ENCODE measurements at regions not wholly inside any gene's neighbourhood (a gene's known extent, or its start where the extent isn't known, plus 50 kb on each side); places are given as distances from the start of the nearest gene placed in this dataset.

- H3K27me3 ChIP-seq (ENCODE audit: insufficient read depth, insufficient read length): no peaks in the 10 kb centered on the region
- no peaks in the 10 kb centered on the region for H3K4me1 ChIP-seq (ENCODE audit: insufficient read depth, insufficient read length)
- H3K9ac ChIP-seq (ENCODE audit: insufficient read length, low read depth): no peak overlapping the region
- TF ChIP-seq SUZ12 (IDR thresholded peaks at IDR 0.05; ENCODE audit: extremely low read depth, insufficient read depth, insufficient read length): no peak
- no peaks in the 10 kb centered on the region for H3K9me3 ChIP-seq (ENCODE audit: insufficient read depth, low read length)
- H3K36me3 ChIP-seq (ENCODE audit: insufficient read depth, insufficient read length, low read length): no peaks in the 10 kb centered on the region
- DNase-seq (ENCODE audit: low read depth, low spot score): no peak
- H3K4me3 ChIP-seq (ENCODE audit: insufficient read length, low read depth): no peak overlapping the region
Measured at GRCh38 chr1:157236072-157236471, 97.9 kb upstream of the ETV3 start.

- no peak overlapping the region for H3K4me3 ChIP-seq (ENCODE audit: insufficient read length, low read depth)
- no peaks in the 10 kb centered on the region for H3K27me3 ChIP-seq (ENCODE audit: insufficient read depth, insufficient read length)
- DNase-seq (ENCODE audit: low read depth, low spot score): no peak
- H3K36me3 ChIP-seq (ENCODE audit: insufficient read depth, insufficient read length, low read length): no peaks in the 10 kb centered on the region
- H3K4me1 ChIP-seq (ENCODE audit: insufficient read depth, insufficient read length): no peaks in the 10 kb centered on the region
- TF ChIP-seq SUZ12 (IDR thresholded peaks at IDR 0.05; ENCODE audit: extremely low read depth, insufficient read depth, insufficient read length): no peak
- TF ChIP-seq YY1 (IDR thresholded peaks at IDR 0.05; ENCODE audit: insufficient read depth, insufficient read length): no peak
- TF ChIP-seq ZNF274 (IDR thresholded peaks at IDR 0.05; ENCODE audit: low read depth, low read length): no peak
- H3K9ac ChIP-seq (ENCODE audit: insufficient read length, low read depth): no peak overlapping the region
- H3K9me3 ChIP-seq (ENCODE audit: insufficient read depth, low read length): no peaks in the 10 kb centered on the region
Measured at GRCh38 chr1:157235307-157235706, 97.1 kb upstream of the ETV3 start.

GRCh38 chr1:157234705-157235273, 96.6 kb upstream of the ETV3 start:
- no peak for DNase-seq (ENCODE audit: low read depth, low spot score)
- Histone ChIP-seq H3K27me3 (ENCODE audit: insufficient read depth, insufficient read length) (no peaks in the 10 kb centered on the region), H3K4me3 (ENCODE audit: insufficient read length, low read depth) (no peak overlapping the region)

GRCh38 chr1:157233131-157233530, 94.9 kb upstream of the ETV3 start:
- Histone ChIP-seq H3K9ac (ENCODE audit: insufficient read length, low read depth) (no peak overlapping the region), H3K9me3 (ENCODE audit: insufficient read depth, low read length) (no peaks in the 10 kb centered on the region), H3K36me3 (ENCODE audit: insufficient read depth, insufficient read length, low read length) (no peaks in the 10 kb centered on the region), H3K27me3 (ENCODE audit: insufficient read depth, insufficient read length) (no peaks in the 10 kb centered on the region), H3K4me1 (ENCODE audit: insufficient read depth, insufficient read length) (no peaks in the 10 kb centered on the region), H3K4me3 (ENCODE audit: insufficient read length, low read depth) (no peak overlapping the region)
- TF ChIP-seq ZNF274 (IDR thresholded peaks at IDR 0.05; ENCODE audit: low read depth, low read length) (no peak), SUZ12 (IDR thresholded peaks at IDR 0.05; ENCODE audit: extremely low read depth, insufficient read depth, insufficient read length) (no peak), YY1 (IDR thresholded peaks at IDR 0.05; ENCODE audit: insufficient read depth, insufficient read length) (no peak)
- no peak for DNase-seq (ENCODE audit: low read depth, low spot score)

More at GRCh38 chr1:157234705-157235273, 96.6 kb upstream of the ETV3 start:
- no peaks in the 10 kb centered on the region for H3K9me3 ChIP-seq (ENCODE audit: insufficient read depth, low read length)
- H3K9ac ChIP-seq (ENCODE audit: insufficient read length, low read depth): no peak overlapping the region
- TF ChIP-seq SUZ12 (IDR thresholded peaks at IDR 0.05; ENCODE audit: extremely low read depth, insufficient read depth, insufficient read length) (no peak), ZNF274 (IDR thresholded peaks at IDR 0.05; ENCODE audit: low read depth, low read length) (no peak), YY1 (IDR thresholded peaks at IDR 0.05; ENCODE audit: insufficient read depth, insufficient read length) (no peak)
- no peaks in the 10 kb centered on the region for H3K4me1 ChIP-seq (ENCODE audit: insufficient read depth, insufficient read length)
- no peaks in the 10 kb centered on the region for H3K36me3 ChIP-seq (ENCODE audit: insufficient read depth, insufficient read length, low read length)

- H3K4me1 ChIP-seq (ENCODE audit: insufficient read depth, insufficient read length): no peaks in the 10 kb centered on the region
- no peak overlapping the region for H3K4me3 ChIP-seq (ENCODE audit: insufficient read length, low read depth)
- H3K27me3 ChIP-seq (ENCODE audit: insufficient read depth, insufficient read length): no peaks in the 10 kb centered on the region
- H3K36me3 ChIP-seq (ENCODE audit: insufficient read depth, insufficient read length, low read length): no peaks in the 10 kb centered on the region
- no peaks in the 10 kb centered on the region for H3K9me3 ChIP-seq (ENCODE audit: insufficient read depth, low read length)
- no peak for DNase-seq (ENCODE audit: low read depth, low spot score)
- TF ChIP-seq YY1 (IDR thresholded peaks at IDR 0.05; ENCODE audit: insufficient read depth, insufficient read length) (no peak), ZNF274 (IDR thresholded peaks at IDR 0.05; ENCODE audit: low read depth, low read length) (no peak), SUZ12 (IDR thresholded peaks at IDR 0.05; ENCODE audit: extremely low read depth, insufficient read depth, insufficient read length) (no peak)
- no peak overlapping the region for H3K9ac ChIP-seq (ENCODE audit: insufficient read length, low read depth)
Measured at GRCh38 chr1:157231846-157232525, 93.8 kb upstream of the ETV3 start.

GRCh38 chr1:157230500-157230899, 92.3 kb upstream of the ETV3 start:
- Histone ChIP-seq H3K9ac (ENCODE audit: insufficient read length, low read depth) (no peak overlapping the region), H3K4me3 (ENCODE audit: insufficient read length, low read depth) (no peak overlapping the region), H3K36me3 (ENCODE audit: insufficient read depth, insufficient read length, low read length) (no peaks in the 10 kb centered on the region), H3K27me3 (ENCODE audit: insufficient read depth, insufficient read length) (no peaks in the 10 kb centered on the region), H3K9me3 (ENCODE audit: insufficient read depth, low read length) (peaks cover 5% of the 10 kb centered on the region; the same call in 1 of the 2 replicates), H3K4me1 (ENCODE audit: insufficient read depth, insufficient read length) (no peaks in the 10 kb centered on the region)
- TF ChIP-seq SUZ12 (IDR thresholded peaks at IDR 0.05; ENCODE audit: extremely low read depth, insufficient read depth, insufficient read length) (no peak), YY1 (IDR thresholded peaks at IDR 0.05; ENCODE audit: insufficient read depth, insufficient read length) (no peak), ZNF274 (IDR thresholded peaks at IDR 0.05; ENCODE audit: low read depth, low read length) (no peak)
- DNase-seq (ENCODE audit: low read depth, low spot score): no peak

GRCh38 chr1:157227700-157228099, 89.5 kb upstream of the ETV3 start:
- H3K9me3 ChIP-seq (ENCODE audit: insufficient read depth, low read length): peaks cover 11% of the 10 kb centered on the region; the same call in 1 of the 2 replicates

More at GRCh38 chr1:157227700-157228099, 89.5 kb upstream of the ETV3 start:
- no peaks in the 10 kb centered on the region for H3K4me1 ChIP-seq (ENCODE audit: insufficient read depth, insufficient read length)
- DNase-seq (ENCODE audit: low read depth, low spot score): no peak
- H3K27me3 ChIP-seq (ENCODE audit: insufficient read depth, insufficient read length): no peaks in the 10 kb centered on the region
- no peak overlapping the region for H3K4me3 ChIP-seq (ENCODE audit: insufficient read length, low read depth)
- no peaks in the 10 kb centered on the region for H3K36me3 ChIP-seq (ENCODE audit: insufficient read depth, insufficient read length, low read length)
- TF ChIP-seq SUZ12 (IDR thresholded peaks at IDR 0.05; ENCODE audit: extremely low read depth, insufficient read depth, insufficient read length) (no peak), YY1 (IDR thresholded peaks at IDR 0.05; ENCODE audit: insufficient read depth, insufficient read length) (no peak), ZNF274 (IDR thresholded peaks at IDR 0.05; ENCODE audit: low read depth, low read length) (no peak)
- no peak overlapping the region for H3K9ac ChIP-seq (ENCODE audit: insufficient read length, low read depth)
